Stimulated activated CD4-positive, alpha-beta T cell treated with anti-CD3 and anti-CD28 coated beads, Interleukin-2, amount 100 ng/mL, for 24 hours (primary cell): ENCODE measurements at regions not wholly inside any gene's neighbourhood (a gene's known extent, or its start where the extent isn't known, plus 50 kb on each side); places are given as distances from the start of the nearest gene placed in this dataset.

Source experiments
- DNase-seq, 2 donors: peaks; one replicate each; pipeline ENCODE4 v3.0.0-alpha.2; 2020

DNA sequence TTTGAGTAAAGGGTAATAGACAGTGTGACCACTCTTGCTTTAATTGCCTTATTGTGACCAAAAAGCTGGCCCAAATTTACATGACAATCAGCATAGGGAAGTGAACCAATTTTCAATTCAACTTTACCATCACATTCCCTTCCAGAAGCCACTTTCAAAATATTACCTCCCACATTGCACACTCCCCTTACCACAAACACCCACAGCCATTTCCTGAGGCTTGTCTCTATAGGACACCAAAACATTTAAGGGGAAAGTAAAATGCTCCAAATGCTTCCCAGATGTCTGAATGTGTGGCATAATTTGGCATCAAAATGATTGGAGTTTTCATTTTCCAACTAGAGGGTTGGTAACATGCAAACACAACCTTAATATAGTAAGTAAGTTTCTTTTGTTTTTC is 616.1 kb downstream of the SLC4A3 start:
- DNase-seq, result no peak

DNA sequence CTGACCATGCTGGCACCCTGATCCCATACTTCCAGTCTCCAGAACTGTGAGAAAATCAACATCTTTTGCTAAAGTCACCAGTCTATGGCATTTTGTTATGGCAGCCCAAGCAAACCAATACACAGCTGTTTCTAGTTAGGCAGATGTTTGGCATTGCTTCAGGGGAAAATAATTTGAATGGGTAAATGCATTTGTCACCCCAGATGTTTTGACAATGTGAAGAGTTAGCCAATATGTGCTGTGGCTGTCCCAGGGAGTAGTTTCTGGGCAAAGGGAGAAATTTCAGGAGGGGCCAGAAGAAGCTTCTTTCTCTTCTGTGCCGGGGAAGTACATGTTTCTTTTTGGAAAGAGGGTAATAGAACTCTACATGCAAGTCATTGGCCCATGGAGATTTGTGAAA is 619.0 kb downstream of the SLC4A3 start:
- DNase-seq, result no peak

DNA sequence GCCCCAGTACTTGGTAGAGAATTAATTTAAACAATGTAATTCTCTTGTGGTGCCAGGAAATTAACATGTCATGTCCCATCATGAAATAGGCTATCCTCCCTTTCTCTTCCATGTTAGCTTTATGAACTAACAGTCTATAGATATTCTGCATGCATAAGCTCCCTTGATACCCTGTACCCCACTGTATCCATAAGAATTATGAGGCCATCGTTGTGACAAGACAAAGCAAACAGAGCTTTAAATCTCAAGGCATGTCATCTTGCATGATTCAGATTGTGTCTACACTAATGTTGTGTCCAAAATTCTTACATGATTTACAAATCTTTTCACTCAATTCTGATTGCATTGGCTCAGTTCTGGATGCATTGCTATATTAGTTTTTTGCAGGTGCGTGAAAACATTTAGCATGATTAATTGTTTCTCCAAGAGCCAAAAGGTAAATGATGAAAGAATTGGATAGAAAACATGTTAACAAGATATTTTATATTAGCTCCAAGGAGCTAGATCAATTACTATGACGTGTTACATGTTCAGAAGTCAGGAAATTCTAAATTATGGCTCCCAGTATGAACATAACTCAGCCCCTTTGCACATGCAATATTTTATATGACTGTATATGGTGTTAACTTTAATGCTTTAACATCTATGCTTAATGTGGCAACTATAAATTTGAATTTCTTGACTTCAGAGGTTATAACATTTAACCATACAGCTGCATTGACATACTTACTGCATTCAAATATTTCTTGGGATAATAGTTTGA is 620.3 kb downstream of the SLC4A3 start:
- no peak for DNase-seq

DNA sequence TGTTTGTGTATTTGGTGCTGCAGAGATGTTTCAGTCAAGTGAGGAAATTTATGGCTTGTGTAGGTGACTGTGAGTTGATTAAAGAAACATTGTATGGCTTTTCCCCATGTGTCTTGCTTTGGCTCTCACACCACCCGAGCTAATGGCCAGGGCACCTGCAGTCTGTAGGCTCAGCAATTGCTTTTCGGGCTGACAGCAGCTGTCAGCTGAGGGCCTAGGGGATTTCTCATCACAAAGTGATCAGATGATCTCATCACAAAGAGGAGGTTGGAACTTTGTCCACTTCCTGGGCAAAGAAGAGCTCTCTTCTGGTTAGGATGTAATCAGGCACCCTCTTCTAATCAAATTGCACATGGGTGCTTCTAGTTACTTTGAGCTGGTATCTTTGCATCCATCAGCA is 632.2 kb downstream of the SLC4A3 start:
- no peak for DNase-seq

DNA sequence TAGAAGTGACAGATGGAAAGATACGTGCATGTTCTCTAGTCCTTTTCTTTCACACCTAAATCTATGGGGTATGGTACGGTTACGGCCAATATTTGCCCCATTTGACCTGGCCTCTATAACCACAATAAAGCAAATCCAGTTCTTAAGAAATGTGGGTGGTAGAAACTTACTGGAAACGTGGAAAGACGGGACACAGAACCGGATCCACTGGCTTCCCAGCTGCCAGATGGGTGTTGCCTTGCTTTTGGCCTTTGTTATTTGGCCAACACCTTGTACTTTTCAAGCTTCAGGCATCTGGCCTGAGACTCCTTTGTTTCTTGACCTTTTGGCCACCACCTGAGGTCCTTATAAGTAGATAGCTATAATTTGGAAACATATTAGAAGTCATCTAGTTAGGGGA is 635.9 kb downstream of the SLC4A3 start:
- no peak for DNase-seq

DNA sequence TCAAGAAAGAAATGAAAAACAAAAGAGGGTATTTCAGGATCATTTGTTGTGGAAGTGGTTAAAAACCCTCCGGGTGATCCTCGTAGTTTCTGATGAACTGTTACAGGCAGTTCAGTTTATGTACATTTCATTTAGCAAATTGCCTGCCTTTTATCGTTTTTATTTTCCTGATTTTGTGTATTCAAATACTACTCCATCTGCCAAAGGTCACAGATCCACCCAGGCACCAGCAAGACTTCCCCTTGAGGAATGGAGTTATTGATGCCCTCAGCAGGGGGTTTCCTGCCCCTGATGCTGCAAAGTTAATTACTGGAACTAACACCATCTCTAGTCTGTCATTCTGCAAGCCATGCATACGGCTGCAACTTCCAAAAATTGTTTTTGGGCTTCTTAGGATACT is 641.9 kb downstream of the SLC4A3 start:
- DNase-seq, result no peak

DNA sequence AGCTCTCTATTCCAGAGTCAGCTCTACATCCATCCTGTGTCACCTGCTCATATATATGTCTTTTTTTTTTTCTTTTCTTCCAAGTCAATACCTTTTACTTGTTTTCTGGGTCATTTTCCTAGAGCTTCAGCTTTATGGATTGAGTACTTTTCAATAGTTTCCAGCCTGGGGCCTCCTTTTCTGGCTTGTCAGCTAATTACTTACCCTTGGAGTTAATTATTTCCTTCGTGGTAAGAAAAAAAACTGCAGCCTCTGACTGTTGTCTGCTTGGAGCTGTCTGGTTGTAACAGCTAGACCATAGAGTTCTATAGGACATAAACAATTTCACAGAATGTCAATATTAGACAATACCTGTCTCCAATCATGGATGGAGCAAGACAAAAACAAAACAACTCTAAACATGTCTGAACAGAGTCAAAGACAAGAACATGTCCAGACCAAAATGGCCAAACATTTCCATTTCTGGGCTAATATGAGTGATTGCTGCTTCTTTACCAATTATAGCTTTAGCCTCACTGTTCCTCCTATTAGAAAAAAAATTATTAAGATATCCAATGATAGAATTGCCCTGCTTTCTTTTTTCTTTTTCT is 643.1 kb downstream of the SLC4A3 start:
- no peak for DNase-seq

DNA sequence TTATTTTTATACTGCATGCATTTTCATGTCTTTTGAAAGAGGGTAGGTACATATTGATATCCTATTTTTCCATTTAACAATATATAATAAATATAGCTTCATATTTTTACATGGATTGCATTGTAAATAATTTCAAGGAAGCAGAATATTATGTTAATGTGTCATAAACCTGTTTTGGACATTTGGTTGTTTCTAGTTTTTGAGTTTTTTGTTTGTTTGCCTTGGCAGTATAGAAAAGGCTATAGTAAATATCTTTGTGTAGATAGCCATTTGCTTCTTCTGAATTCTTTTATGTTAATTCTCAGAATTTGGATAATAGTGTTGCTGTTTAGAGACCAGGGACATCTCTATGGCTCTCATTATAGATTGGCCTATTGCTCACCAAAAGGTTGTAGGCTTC is 645.2 kb downstream of the SLC4A3 start:
- DNase-seq, result no peak

DNA sequence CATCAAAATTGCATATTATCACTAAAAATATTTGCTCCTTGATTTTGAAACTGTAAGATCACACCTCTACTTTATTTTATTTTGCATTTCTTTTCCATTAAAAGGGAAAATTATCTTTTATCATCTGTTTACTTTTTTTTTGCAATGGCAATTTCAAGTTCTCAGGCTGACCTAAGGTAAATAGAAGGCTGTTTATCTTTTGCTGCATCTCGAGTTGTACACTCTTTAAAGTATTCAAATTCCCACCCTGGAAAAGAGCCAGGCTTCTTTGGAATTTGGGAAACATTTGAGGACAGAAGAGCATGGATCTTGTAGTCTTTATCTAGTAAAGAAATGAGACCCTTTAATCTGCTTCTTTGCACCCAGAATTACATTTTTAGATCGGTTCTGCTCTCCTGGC is 645.7 kb downstream of the SLC4A3 start:
- DNase-seq, result no peak

DNA sequence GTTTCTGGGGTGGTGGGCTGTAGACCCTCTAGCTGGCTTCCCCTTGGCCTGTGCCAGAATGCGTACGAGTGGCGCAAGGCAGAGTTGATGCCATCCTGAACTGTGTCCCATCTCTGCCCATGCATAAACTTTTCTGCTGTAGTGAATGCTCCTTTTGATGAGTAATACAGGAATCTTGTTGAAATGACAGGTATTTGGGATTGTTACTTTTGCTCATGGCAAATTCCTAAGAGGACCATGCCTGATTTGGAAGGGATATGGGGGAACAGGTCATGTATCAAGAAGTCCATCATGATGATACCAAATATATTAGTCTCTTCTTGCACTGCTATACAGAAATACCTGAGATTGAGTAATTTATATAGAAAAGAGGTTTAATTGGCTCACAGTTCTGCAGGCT is 648.0 kb downstream of the SLC4A3 start:
- no peak for DNase-seq

DNA sequence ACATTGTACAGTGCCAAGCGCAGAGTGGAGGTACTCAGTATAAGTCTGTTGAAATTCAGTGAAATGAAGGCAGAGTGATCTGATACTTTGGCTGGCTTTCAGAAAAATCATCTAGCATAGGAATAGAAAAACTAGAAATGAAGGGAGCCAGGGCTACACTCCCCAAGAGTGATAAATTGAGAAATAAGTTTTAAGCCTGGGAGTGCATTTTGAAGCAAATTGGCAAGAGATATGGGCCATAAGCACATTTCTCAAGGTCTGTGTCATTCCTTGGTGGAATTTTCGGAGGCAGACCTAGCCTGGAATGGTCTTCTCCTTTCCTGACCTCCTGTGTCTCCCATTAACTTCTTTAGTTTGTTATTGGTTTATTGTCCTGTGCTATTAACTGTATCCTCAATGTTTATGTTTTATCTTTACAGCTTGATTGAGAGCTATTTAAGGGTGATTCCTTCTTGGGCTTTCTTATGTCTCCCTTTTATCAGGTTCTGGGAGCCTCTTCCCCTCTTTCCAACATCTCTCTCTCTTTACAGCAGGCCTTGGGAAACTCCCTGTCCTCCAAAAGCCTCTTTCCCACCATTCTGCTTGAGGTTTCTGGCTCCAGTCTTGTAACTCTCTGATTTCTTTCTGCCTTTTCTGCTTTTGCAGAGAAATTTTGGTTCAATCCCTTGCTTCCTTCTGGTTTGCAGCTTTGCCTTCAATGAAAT is 649.5 kb downstream of the SLC4A3 start:
- no peak for DNase-seq

DNA sequence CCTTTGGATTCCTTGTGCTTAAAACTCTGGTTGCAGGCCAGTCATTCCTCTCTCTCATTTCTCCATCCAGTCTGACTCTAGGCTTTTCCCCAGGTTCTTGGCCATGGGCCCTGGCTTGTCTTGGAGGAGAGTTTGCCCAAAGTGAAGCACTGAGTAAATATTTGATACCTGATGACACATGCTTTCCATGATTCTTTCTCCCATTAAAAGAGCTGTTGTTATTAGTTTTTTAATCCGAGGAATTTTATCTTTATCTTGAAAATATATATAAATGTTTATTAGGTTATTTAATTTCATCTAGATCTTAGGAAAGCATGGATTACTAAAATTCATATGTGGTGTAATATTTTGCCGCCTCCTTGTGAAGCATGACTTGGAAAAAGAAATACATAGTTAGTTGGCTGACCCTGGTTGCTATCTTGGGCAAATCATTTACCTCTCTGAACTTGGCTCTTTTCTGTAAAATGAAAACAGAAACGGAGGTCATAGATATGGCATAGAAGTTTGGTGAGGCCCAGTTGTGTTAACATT is 650.1 kb downstream of the SLC4A3 start:
- no peak for DNase-seq

DNA sequence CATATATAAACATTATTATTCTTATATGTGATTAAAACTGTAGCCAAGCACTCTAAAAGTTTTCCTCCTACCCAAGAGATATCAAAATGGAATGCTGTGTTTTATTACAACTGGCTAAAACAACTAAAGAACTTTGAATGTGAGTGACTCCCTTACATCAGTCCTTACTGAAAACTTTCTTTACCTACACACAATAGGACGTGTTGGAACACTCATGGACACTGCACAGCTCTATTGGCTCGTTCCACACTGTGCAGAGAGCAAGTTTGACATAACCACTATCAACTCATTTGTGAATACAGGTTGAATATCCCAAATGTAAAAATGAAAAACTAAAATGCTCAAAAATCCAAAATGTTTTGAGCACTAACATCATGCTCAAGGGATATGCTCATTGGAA is 650.6 kb downstream of the SLC4A3 start:
- DNase-seq, result no peak

DNA sequence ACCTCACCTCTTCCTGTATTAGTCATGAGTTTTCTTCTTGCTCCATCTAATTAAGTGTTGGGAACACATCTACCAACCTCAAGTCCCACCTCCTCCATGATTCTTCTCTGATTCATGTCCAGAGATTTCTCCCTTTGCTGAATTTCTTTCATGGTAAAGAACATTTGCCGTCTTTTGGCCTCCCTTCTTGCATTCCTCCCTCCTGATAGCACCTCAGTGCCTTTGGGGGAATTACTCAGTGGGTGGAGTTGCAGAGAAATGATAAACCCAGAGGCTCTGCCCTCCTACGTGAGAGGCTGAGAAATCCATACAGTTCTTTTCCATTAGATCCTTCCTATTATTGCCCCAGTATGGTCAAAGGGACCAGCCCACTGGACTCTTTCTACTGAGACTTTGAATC is 651.9 kb downstream of the SLC4A3 start:
- no peak for DNase-seq

DNA sequence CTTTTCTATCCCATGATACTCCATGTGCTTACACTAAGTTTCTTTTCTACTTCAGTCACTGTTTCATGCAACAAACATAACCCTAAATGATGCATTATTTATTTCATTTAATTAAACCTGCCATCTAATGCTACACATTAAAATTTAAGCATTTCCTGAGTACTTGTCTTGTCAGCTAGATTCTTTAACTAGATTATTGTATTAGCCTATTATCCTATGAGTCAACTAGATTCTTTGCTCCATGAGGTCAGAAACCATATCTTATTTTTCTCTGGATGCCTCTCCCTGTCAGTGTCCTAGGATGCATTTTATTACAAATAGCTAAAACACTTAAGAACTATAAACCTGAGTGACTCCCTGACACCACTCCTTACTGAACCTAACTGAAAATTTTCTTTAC is 652.4 kb downstream of the SLC4A3 start:
- DNase-seq, result no peak

DNA sequence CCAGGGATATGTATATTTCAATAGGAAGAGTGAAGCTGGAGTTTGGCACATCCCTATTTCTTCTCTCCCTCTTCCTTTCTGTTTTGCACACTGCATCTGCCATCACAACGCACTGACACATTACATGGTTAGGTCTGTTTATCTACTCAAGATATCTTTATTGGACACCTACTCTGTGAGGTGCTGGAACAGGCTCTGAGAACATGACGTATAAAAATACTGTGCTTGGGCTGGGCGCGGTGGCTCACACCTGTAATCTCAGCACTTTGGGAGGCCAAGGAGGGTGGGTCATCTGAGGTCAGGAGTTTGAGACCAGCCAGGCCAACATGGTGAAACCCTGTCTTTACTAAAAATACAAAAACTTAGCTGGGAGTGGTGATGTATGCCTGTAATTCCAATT is 653.3 kb downstream of the SLC4A3 start:
- no peak for DNase-seq

DNA sequence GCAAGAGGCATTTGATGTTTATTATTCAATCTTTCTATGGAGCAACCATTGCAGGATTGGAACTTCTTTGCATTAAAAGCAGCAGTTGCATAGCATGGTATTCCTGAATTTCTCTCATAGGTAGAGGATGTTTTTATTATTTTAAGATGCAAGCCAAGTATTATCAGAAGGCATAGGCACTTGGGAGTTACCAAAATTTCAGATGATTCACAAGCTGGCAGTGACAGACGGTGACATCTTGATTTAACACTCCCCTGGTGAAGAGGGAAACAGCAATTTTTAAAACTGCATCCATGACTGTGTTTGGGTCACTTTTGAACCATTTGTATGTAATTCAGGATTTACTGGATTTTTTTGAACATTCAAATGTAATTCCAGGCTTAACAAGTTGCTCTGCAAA is 654.3 kb downstream of the SLC4A3 start:
- no peak for DNase-seq

DNA sequence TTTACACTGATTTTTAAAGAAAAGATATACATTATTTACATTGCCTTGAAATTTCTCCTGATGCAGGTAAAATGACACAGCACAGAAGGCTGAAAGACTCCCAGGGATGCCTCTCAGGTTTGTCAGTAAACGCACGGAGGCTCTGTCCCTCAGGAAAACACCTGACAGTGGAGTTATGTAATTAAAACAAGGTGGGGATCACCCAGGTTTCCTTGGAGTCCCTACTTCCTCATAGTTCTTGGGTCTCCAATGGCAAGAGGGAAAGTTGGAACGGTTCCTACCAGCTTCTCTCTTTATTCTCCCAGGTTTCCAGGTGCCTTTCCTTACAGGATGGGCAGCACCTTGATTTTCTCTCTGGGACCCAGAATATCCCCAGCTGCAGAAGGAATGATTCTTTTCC is 654.8 kb downstream of the SLC4A3 start:
- DNase-seq, result no peak

DNA sequence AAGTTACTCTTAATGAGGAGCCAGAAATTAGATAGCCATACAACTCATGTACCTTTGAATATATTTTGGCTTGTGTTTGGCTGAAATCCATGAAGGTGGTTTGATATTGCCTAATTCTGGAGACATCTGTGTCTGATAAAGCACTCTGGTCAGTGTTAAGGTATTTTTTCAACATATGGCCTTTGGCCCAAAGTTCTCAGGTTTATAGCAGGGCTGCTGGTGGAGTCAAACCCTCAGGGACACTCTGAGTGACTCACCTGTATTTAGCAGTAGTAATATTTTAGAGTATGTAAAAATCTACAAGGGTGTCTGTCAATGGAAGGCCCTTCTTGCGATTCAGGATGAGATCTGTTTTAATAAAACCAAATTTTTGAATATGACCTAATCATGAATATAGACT is 666.5 kb downstream of the SLC4A3 start:
- DNase-seq, result no peak

DNA sequence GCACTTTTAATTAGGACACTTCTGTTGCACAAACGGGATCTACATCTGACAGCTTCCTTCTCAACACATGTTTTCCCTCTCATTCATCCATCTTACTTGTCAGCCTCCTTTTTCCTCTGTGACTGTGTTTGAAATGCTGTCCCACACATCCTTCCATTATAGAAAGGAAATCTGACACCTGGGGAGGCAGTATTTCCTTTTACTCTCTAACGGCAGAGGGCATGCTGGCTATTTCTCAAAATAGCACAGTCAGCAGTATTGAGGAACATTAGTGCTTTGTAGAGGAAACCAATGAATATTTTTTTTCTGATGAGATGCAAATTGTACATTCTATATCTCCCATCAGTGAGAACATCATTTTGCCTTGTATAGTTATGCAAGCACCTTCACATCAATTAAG is 668.7 kb downstream of the SLC4A3 start:
- no peak for DNase-seq

DNA sequence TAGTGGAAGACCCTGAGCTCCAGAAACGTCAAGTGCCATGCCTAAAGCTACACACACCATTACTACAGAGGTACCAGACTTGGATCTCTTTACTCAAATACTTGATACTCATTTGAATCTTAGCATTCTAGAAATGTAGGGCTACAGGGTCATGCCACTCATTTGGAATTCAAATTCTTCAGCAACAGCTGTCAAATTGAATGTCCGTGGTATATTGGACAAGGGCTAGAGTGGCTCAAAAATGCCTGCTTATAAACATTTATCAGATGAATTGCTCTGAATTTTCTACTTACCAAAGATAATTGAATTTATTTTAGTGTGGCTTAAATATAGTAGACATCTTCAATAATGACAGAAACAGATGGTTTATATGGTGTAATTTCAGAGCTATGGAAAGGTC is 669.7 kb downstream of the SLC4A3 start:
- no peak for DNase-seq

DNA sequence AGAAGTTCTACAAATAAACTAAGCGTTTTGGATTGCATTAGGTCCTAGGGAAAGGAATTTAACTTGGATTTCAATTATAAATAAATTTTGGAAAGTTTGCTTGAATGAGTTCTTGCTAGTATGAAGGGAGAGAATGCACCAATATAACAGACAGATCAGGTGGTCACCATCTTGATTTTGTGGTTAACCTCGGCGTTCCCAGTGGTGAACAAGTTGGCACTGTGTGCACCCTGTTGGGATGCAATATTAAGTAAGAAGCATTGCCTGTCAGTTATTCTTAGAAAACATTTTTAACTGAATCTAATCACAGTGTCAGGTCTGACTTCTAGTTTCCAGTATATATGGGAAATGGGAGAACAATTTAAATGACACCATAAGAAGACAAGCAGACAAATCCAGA is 673.4 kb downstream of the SLC4A3 start:
- no peak for DNase-seq

DNA sequence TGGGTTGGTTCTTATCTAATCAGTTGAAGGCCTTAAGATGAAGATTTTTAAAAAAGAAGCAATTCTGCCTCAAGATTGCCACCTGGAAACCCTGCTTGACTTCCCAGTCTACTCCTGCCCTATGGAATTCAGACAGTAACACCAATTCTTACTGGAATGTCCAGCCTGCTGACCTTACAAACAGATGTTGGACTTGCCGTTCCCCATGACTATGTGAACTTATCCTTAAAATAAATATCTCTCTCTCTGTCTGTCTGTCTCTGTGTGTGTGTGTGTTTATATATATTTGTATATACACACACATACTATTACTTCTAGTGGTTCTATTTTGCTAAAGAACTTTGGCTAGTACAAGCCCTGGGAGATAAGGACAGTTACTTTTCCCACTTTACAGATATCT is 675.3 kb downstream of the SLC4A3 start:
- no peak for DNase-seq

DNA sequence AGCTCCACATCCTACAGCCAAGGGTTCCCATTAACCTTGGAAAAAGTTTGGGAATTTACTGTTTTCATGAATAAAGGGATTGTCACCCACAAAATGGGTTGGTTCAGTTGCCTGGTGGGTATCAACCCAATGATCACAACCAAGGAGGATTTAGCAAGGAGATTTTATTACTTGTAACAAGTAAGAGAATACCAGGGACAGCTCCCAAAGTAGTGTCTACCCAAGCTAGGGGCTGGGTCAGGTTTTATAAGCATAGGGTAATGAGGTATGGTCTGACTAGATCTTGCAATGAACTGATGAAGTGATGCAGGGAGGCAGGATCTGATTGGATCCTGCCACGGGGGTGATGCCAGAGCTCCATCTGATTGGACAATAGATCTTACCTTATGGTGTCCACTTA is 681.8 kb downstream of the SLC4A3 start:
- no peak for DNase-seq
